GM19395 (cell line): ENCODE measurements at regions not wholly inside any gene's neighbourhood (a gene's known extent, or its start where the extent isn't known, plus 50 kb on each side); places are given as distances from the start of the nearest gene placed in this dataset.
"Not testable (repeated sequence)": the region's sequence is repeated elsewhere in the genome, so short reads cannot be mapped to it uniquely, and the experiment has no call there.

Source experiments
- ATAC-seq: cut with Tn5 transposase; IDR thresholded peaks from one replicate; pipeline ENCODE4 v1.9.1; 2021; ENCODE audit warnings: mild to moderate bottlenecking, moderate library complexity; ENCODE audit not compliant: unreplicated experiment

- not testable (repeated sequence) for ATAC-seq
Observed at GRCh38 chr10:87300163-87300562, 57.4 kb upstream of the NUTM2D start.

GRCh38 chr10:87301466-87302115 is 56.0 kb upstream of the NUTM2D start:
- ATAC-seq = peak; percentile 98

GRCh38 chr10:87302132-87302531 is 55.4 kb upstream of the NUTM2D start:
- not testable (repeated sequence) for ATAC-seq

GRCh38 chr10:87303707-87304106 is 53.8 kb upstream of the NUTM2D start:
- not testable (repeated sequence) for ATAC-seq

GRCh38 chr10:87306681-87307080 is 50.9 kb upstream of the NUTM2D start:
- ATAC-seq = not testable (repeated sequence)
